ENCODE measurements at regions not wholly inside any gene's neighbourhood (a gene's known extent, or its start where the extent isn't known, plus 50 kb on each side); places are given as distances from the start of the nearest gene placed in this dataset.

DNA sequence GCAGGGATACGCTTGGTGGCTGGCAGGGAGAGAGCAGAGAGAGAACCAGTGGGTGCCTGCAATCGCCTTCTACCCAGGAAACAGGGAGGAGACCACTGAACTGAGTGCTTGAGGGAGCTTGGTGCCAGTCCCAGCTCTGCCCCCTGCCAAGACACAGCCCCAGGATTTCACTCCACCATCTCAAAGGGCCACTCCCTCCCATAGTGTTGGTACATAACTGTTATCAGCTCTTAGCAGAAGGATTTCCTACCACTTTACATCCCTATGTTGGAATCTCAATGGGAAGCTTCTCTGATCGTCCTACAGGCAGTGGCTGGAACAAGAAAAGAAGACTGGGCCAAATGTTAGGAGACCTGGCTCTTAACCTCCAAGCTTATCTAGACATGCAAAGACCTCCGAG is 157.4 kb upstream of the FOXN3 start:
- no peak for TF ChIP-seq CTCF (IDR thresholded peaks at IDR 0.05)
- TF ChIP-seq POLR2AphosphoS5 (IDR thresholded peaks at IDR 0.05; ENCODE audit: low read depth, low read length): no peak
- TF ChIP-seq SMC3 (IDR thresholded peaks at IDR 0.05; ENCODE audit: low read depth, low read length): no peak
